ENCODE measurements at regions not wholly inside any gene's neighbourhood (a gene's known extent, or its start where the extent isn't known, plus 50 kb on each side); places are given as distances from the start of the nearest gene placed in this dataset.

GRCh38 chr21:15366555-15366954, 301.8 kb upstream of the NRIP1 start:
- no peak for DNase-seq (ENCODE audit: low spot score)

GRCh38 chr21:15367061-15367626, 302.3 kb upstream of the NRIP1 start:
- Histone ChIP-seq H3K4me3 (no peak overlapping the region), H3K27ac (no peak overlapping the region)
- TF ChIP-seq CTCF (IDR thresholded peaks at IDR 0.05) = no peak
- no peak for DNase-seq (ENCODE audit: low spot score)

More at GRCh38 chr21:15366555-15366954, 301.8 kb upstream of the NRIP1 start:
- H3K27ac ChIP-seq = no peak overlapping the region
- H3K4me3 ChIP-seq = no peak overlapping the region
- no peak for TF ChIP-seq CTCF (IDR thresholded peaks at IDR 0.05)

GRCh38 chr21:15370462-15370975, 305.7 kb upstream of the NRIP1 start:
- no peak for DNase-seq (ENCODE audit: low spot score)
- no peak overlapping the region for H3K27ac ChIP-seq
- H3K4me3 ChIP-seq = no peak overlapping the region
- no peak for TF ChIP-seq CTCF (IDR thresholded peaks at IDR 0.05)

GRCh38 chr21:15373941-15374340, 309.1 kb upstream of the NRIP1 start:
- TF ChIP-seq CTCF (IDR thresholded peaks at IDR 0.05) = no peak
- no peak for DNase-seq (ENCODE audit: low spot score)
- no peak overlapping the region for H3K27ac ChIP-seq
- H3K4me3 ChIP-seq = no peak overlapping the region

- no peak overlapping the region for H3K27ac ChIP-seq
- no peak overlapping the region for H3K4me3 ChIP-seq
- no peak for TF ChIP-seq CTCF (IDR thresholded peaks at IDR 0.05)
- no peak for DNase-seq (ENCODE audit: low spot score)
Observed at GRCh38 chr21:15379776-15380175, 315.0 kb upstream of the NRIP1 start.

- Histone ChIP-seq H3K27ac (no peak overlapping the region), H3K4me3 (no peak overlapping the region)
- no peak for DNase-seq (ENCODE audit: low spot score)
- no peak for TF ChIP-seq CTCF (IDR thresholded peaks at IDR 0.05)
Observed at GRCh38 chr21:15383588-15383987, 318.8 kb upstream of the NRIP1 start.

GRCh38 chr21:15390049-15390448, 325.2 kb upstream of the NRIP1 start:
- no peak for DNase-seq (ENCODE audit: low spot score)
- H3K4me3 ChIP-seq = no peak overlapping the region
- no peak for TF ChIP-seq CTCF (IDR thresholded peaks at IDR 0.05)

More at GRCh38 chr21:15390049-15390448, 325.2 kb upstream of the NRIP1 start:
- H3K27ac ChIP-seq = no peak overlapping the region

All from coronary artery (tissue), 2 donors.